Epithelial cell of esophagus (primary cell): ENCODE measurements at regions not wholly inside any gene's neighbourhood (a gene's known extent, or its start where the extent isn't known, plus 50 kb on each side); places are given as distances from the start of the nearest gene placed in this dataset.

ENCODE experiments used
- DNase-seq: peaks from one replicate; pipeline ENCODE4 v3.0.0; 2010; ENCODE audit warnings: low read depth
- H3K4me3 ChIP-seq: 2 replicates; pipeline ENCODE4 v1.5.1; 2011; ENCODE audit warnings: mild to moderate bottlenecking, low read length, control low read depth
- TF ChIP-seq, protein P1 (sequence below): IDR thresholded peaks from 2 replicates; pipeline ENCODE4 v1.5.1; 2011; ENCODE audit warnings: low read depth, mild to moderate bottlenecking, low read length, control low read depth, inconsistent platforms; ENCODE audit not compliant: insufficient read depth; ENCODE audit errors: missing control alignments

DNA sequence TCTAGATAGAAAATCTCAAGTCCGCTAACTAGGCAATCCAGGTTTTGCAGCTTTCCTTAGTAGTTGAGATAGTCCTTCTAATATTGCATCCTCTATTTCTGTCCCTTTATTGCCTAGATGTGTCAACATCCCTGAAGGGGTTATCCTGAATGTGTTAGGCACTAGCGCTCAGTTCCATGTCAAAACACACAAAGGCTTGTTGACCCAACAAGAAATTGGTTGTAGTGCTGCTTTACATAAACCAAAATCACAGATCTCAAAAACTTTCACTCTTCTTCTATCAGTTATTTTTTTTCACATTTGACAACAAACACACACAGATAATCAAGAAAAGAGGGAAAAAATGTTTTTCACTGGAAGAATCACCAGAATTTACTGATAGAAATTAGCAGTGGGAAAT lies 51.4 kb upstream of the SOX2 start:
- no peak for DNase-seq
- TF ChIP-seq, protein P1, sequence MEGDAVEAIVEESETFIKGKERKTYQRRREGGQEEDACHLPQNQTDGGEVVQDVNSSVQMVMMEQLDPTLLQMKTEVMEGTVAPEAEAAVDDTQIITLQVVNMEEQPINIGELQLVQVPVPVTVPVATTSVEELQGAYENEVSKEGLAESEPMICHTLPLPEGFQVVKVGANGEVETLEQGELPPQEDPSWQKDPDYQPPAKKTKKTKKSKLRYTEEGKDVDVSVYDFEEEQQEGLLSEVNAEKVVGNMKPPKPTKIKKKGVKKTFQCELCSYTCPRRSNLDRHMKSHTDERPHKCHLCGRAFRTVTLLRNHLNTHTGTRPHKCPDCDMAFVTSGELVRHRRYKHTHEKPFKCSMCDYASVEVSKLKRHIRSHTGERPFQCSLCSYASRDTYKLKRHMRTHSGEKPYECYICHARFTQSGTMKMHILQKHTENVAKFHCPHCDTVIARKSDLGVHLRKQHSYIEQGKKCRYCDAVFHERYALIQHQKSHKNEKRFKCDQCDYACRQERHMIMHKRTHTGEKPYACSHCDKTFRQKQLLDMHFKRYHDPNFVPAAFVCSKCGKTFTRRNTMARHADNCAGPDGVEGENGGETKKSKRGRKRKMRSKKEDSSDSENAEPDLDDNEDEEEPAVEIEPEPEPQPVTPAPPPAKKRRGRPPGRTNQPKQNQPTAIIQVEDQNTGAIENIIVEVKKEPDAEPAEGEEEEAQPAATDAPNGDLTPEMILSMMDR, result no peak
- no peak overlapping the region for H3K4me3 ChIP-seq

DNA sequence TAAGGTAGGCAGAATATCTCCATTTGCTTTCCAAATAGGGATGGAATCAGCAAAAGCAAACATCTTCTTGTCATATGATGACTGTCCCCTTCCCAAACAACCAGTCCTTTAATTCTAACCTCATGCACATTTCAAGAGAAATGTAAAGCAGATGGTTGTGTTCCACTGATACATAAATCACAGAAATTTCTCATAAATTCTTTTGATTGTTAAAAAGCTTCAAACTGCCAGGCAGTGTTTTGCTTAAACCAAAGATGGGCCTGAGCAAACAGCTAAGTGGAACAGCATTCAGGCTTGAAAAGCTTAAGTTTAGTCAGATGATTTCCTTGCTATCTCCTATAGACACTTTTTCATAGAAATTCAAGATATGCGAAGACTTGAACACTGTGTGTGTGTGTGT lies 74.3 kb upstream of the SOX2 start:
- TF ChIP-seq, protein P1, result no peak
- no peak for DNase-seq

GRCh38 chr3:181637056-181637455 lies 74.7 kb upstream of the SOX2 start:
- TF ChIP-seq, protein P1, result no peak
- peak; percentile 8 for DNase-seq
- no peak overlapping the region for H3K4me3 ChIP-seq

More for the DNA sequence above, 74.3 kb upstream of the SOX2 start:
- H3K4me3 ChIP-seq, result no peak overlapping the region

- no peak overlapping the region for H3K4me3 ChIP-seq
- DNase-seq, result no peak
- TF ChIP-seq, protein P1, result no peak
These were observed 76.6 kb upstream of the SOX2 start for GRCh38 chr3:181635141-181635540.

- TF ChIP-seq, protein P1, result no peak
These were observed 78.2 kb upstream of the SOX2 start for GRCh38 chr3:181633556-181633955.

DNA sequence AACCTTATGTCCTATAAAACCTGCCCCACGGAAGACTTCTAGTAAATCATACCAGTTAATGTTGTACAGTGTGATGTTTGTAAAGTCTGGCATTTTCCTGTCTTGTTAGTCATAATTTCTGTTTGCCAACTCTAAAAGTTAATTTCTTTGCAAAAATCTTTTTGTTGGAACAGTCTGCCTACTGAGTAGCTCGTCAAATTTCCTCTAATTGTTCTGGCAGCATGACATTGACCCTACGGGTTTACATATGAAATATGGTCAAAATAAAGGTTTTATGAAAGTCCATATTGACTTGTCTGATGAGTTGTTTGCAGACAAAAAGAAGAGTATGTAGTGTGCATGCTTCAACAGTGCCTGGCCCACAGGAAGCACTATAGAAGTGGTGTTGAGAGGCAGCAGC lies 79.8 kb upstream of the SOX2 start:
- DNase-seq, result peak; percentile 25
- TF ChIP-seq, protein P1, result no peak
- H3K4me3 ChIP-seq, result no peak overlapping the region

More at GRCh38 chr3:181633556-181633955, 78.2 kb upstream of the SOX2 start:
- DNase-seq, result no peak
- no peak overlapping the region for H3K4me3 ChIP-seq

DNA sequence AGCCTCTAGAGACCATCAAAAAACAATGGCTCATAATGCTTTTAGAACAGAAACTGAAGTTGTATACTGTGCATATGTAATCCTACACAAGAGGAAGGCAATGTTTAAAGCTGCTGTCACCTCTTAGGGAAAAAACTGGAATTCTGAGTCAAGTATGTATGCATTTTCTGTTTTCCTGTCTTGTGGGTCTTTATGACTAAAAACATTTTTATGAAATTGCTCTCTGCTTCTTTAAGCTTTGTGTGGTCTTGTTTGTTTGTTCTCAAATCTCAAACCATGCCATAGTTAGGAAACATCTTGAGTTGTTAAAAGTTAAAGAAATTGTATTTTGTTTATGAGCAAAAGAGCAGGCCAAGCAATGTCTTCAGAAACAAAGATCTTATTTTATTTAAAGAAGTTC lies 80.9 kb upstream of the SOX2 start:
- TF ChIP-seq, protein P1, result no peak
- peak; percentile 42 for DNase-seq
- no peak overlapping the region for H3K4me3 ChIP-seq
